Liver (tissue), 8 donors: ENCODE measurements at regions not wholly inside any gene's neighbourhood (a gene's known extent, or its start where the extent isn't known, plus 50 kb on each side); places are given as distances from the start of the nearest gene placed in this dataset.

Experiments used
- DNase-seq: peaks from one replicate; pipeline ENCODE4 v3.0.0-alpha.2; 2017; ENCODE audit warnings: low spot score
- H3K27ac ChIP-seq, 2 donors: one replicate each; pipeline ENCODE4 v1.7.0; 2013; ENCODE audit warnings: inconsistent platforms in 2 of 2, low read length in 2 of 2, control low read depth in 1 of 2, low read depth in 1 of 2, mild to moderate bottlenecking in 1 of 2
- H3K27me3 ChIP-seq, 4 donors: one replicate each; pipeline versions ENCODE4 v1.6.1 to v1.7.0; 2013; ENCODE audit warnings: low read length in 3 of 4, inconsistent platforms in 1 of 4, mild to moderate bottlenecking in 1 of 4, moderate library complexity in 1 of 4; ENCODE audit not compliant: control insufficient read depth in 4 of 4, insufficient read depth in 4 of 4
- H3K36me3 ChIP-seq, 4 donors: one replicate each; pipeline versions ENCODE4 v1.6.1 to v1.7.0; 2013; ENCODE audit warnings: low read length in 3 of 4, mild to moderate bottlenecking in 3 of 4, low read depth in 1 of 4, moderate library complexity in 1 of 4; ENCODE audit not compliant: control insufficient read depth in 4 of 4, insufficient read depth in 3 of 4
- H3K4me1 ChIP-seq, 4 donors: one replicate each; pipeline versions ENCODE4 v1.6.1 to v1.7.0; 2013; ENCODE audit warnings: low read length in 3 of 4, mild to moderate bottlenecking in 3 of 4, moderate library complexity in 1 of 4; ENCODE audit not compliant: control insufficient read depth in 4 of 4, insufficient read depth in 4 of 4
- H3K4me3 ChIP-seq, 3 donors: one replicate each; pipeline versions ENCODE4 v1.6.1 to v1.7.0; 2013; ENCODE audit warnings: low read length in 3 of 3, control low read depth in 1 of 3, low read depth in 1 of 3, mild to moderate bottlenecking in 1 of 3
- H3K9ac ChIP-seq, 2 donors: one replicate each; pipeline ENCODE4 v1.7.0; 2013; ENCODE audit warnings: low read length in 2 of 2, mild to moderate bottlenecking in 2 of 2, moderate library complexity in 2 of 2, control low read depth in 1 of 2, low read depth in 1 of 2
- H3K9me3 ChIP-seq, 4 donors: one replicate each; pipeline versions ENCODE4 v1.6.1 to v1.7.0; 2013; ENCODE audit warnings: low read length in 3 of 4; ENCODE audit not compliant: control insufficient read depth in 4 of 4
- CTCF ChIP-seq: fragments of 150-350 bp; IDR thresholded peaks from 2 replicates; pipeline ENCODE4 v1.5.1; 2017; ENCODE audit warnings: improper control_type of control experiment, low read depth, low read length; ENCODE audit not compliant: missing input control
- EGR1 ChIP-seq, 2 donors: IDR thresholded peaks; 2 replicates each; pipeline ENCODE4 v1.6.1; 2016 to 2018; ENCODE audit warnings: antibody characterized with exemption in 2 of 2, low read depth in 2 of 2
- FOXA1 ChIP-seq: IDR thresholded peaks from 2 replicates; pipeline ENCODE4 v1.6.1; 2016; ENCODE audit warnings: antibody characterized with exemption
- FOXA2 ChIP-seq: IDR thresholded peaks from 2 replicates; pipeline ENCODE4 v1.6.1; 2016; ENCODE audit warnings: antibody characterized with exemption
- GABPA ChIP-seq, 2 donors: IDR thresholded peaks in 1 of 2; conservative IDR thresholded peaks in 1 of 2; 2 replicates each; pipeline ENCODE4 v1.6.1; 2016; ENCODE audit warnings: antibody characterized with exemption in 2 of 2, mild to moderate bottlenecking in 1 of 2, moderate library complexity in 1 of 2
- HNF4A ChIP-seq, 2 donors: conservative IDR thresholded peaks; 2 replicates each; pipeline ENCODE4 v1.6.1; 2016; ENCODE audit warnings: antibody characterized with exemption in 2 of 2, mild to moderate bottlenecking in 2 of 2
- HNF4G ChIP-seq: IDR thresholded peaks from 2 replicates; pipeline ENCODE4 v1.6.1; 2016; ENCODE audit warnings: antibody characterized with exemption
- MAX ChIP-seq: IDR thresholded peaks from 2 replicates; pipeline ENCODE4 v1.6.1; 2016; ENCODE audit warnings: antibody characterized with exemption
- NR2F2 ChIP-seq: IDR thresholded peaks from 2 replicates; pipeline ENCODE4 v1.6.1; 2016; ENCODE audit warnings: antibody characterized with exemption
- RAD21 ChIP-seq, 2 donors: IDR thresholded peaks; 2 replicates each; pipeline ENCODE4 v1.6.1; 2016; ENCODE audit warnings: antibody characterized with exemption in 2 of 2, mild to moderate bottlenecking in 2 of 2
- REST ChIP-seq: IDR thresholded peaks from 2 replicates; pipeline ENCODE4 v1.6.1; 2016; ENCODE audit warnings: antibody characterized with exemption, mild to moderate bottlenecking
- RXRA ChIP-seq, 2 donors: IDR thresholded peaks; 2 replicates each; pipeline ENCODE4 v1.6.1; 2017 to 2018; ENCODE audit warnings: antibody characterized with exemption in 2 of 2, mild to moderate bottlenecking in 1 of 2
- SP1 ChIP-seq: IDR thresholded peaks from 2 replicates; pipeline ENCODE4 v1.6.1; 2018; ENCODE audit warnings: antibody characterized with exemption, mild to moderate bottlenecking
- YY1 ChIP-seq: IDR thresholded peaks from 2 replicates; pipeline ENCODE4 v1.6.1; 2016; ENCODE audit warnings: antibody characterized with exemption, mild to moderate bottlenecking
- ZBTB33 ChIP-seq: IDR thresholded peaks from 2 replicates; pipeline ENCODE4 v1.6.1; 2016; ENCODE audit warnings: antibody characterized with exemption
- WGBS: extraction: QIAGEN DNeasy Blood & Tissue Kit; methylation state at CpG from one replicate; pipeline ENCODE4 v1.1.7; 2013; 5-methylcytosine and 5-hydroxymethylcytosine counted together
- donor health status: healthy.
- donor health status: healthy.
- donor health status: healthy.
- donor health status: healthy.
- donor health status: healthy.

- H3K36me3 ChIP-seq = no peaks in the 10 kb centered on the region
- no peak overlapping the region for H3K4me3 ChIP-seq
- peaks cover 0 to 7% (median 3%) of the 10 kb centered on the region in 4 donors for H3K9me3 ChIP-seq
- no peaks in the 10 kb centered on the region for H3K4me1 ChIP-seq
- H3K9ac ChIP-seq = no peak overlapping the region
- DNase-seq = no peak
- no peak overlapping the region for H3K27ac ChIP-seq
- no peaks in the 10 kb centered on the region for H3K27me3 ChIP-seq
- TF ChIP-seq GABPA (IDR thresholded peaks at IDR 0.05 in 1 of 2, conservative IDR thresholded peaks at IDR 0.05 in 1 of 2) (no peak), FOXA1 (no peak), SP1 (no peak), REST (no peak), HNF4G (no peak), RXRA (IDR thresholded peaks at IDR 0.05) (no peak), MAX (no peak), NR2F2 (no peak), CTCF (no peak), EGR1 (IDR thresholded peaks at IDR 0.05; ENCODE audit: low read depth in 2 of 2) (no peak), FOXA2 (no peak)
- WGBS = 69% methylated on average over 5 of the region's 5 CpGs
These were observed 82.3 kb upstream of the SLC24A4 start for GRCh38 chr14:92240658-92241057.

- Histone ChIP-seq H3K36me3 (no peaks in the 10 kb centered on the region), H3K27me3 (no peaks in the 10 kb centered on the region), H3K4me3 (no peak overlapping the region), H3K9ac (no peak overlapping the region), H3K4me1 (no peaks in the 10 kb centered on the region), H3K27ac (no peak overlapping the region), H3K9me3 (peaks cover 2 to 8% (median 5%) of the 10 kb centered on the region in 4 donors)
- TF ChIP-seq HNF4A (conservative IDR thresholded peaks at IDR 0.05) (no peak), RAD21 (IDR thresholded peaks at IDR 0.05) (no peak), YY1 (no peak), ZBTB33 (no peak)
- DNase-seq = no peak
- 57% methylated on average over 4 of the region's 4 CpGs for WGBS
These were observed 80.9 kb upstream of the SLC24A4 start for GRCh38 chr14:92241966-92242595.
